T-helper 1 cell treated with Interleukin-12 subunit alpha and Interleukin-12 subunit beta and Interleukin-4 antibody, amounts not matched to agents 30 ng/mL and 1 ng/mL, for 36 hours (primary cell): ENCODE measurements at regions not wholly inside any gene's neighbourhood (a gene's known extent, or its start where the extent isn't known, plus 50 kb on each side); places are given as distances from the start of the nearest gene placed in this dataset.
"Not testable (repeated sequence)": the region's sequence is repeated elsewhere in the genome, so short reads cannot be mapped to it uniquely, and the experiment has no call there.

Source experiments
- intact Hi-C: fragments of 100-400 bp; cut with micrococcal nuclease; formaldehyde crosslinking; loops from one replicate; pipeline ENCODE4 v1.15.1; 2024

DNA sequence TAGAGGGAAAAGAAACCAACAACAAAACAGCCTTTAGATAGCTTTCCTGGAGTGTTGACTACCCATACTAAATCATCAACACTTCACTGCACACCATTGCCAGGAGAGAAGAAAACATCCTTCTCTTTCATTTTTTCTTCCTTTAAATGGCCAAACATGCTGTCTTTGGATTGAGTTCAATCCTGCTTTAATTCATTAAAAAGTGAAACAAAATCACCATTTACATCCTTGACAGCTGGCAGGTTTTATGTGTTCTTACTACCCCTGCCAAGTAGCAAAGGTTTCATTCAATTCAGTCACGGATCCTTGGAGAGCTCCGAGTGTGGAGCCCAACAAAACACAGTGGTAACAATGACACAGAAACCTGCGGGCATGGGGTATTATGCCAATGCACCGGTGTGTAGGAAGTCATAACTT lies 568.3 kb downstream of the ANKRD50 start:
- intact Hi-C loops, result no loop called here

DNA sequence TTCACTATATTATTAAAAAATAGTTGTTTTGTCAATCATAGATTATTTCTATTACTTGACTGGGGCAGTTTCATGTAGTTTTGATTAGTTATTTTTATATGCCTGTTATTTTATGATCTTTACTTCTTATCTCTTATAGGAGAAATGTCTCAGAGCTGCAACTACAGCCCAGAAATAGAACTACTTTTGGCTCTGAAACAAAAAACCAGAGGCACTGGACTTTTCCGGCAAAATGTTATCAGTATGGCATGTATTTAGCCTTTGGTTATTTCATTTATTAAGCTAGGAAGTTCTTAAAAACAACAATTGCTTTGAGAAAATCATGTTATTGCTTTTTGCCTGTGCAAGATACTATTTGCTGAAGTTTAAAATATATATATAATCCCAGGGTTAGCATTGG lies 566.5 kb downstream of the ANKRD50 start:
- intact Hi-C loops, result no loop called here

DNA sequence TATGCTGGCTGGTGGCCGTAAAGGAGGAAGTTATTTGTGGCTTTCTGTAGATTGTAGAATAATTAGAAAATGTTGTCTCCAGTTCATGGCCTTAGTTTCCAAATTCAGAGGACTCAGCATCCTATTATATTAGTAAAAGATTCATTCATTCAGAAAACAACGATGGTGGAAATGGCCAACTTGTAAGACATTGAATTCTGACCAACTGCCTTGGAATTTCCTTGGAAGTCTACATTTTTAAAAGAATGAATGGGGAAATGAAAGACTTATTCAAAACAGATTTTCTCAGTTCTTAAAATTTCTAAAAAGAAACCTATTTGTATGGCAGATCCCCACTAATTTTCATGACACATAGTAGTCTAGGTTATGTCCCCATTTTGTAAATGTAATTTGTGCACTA lies 561.5 kb downstream of the ANKRD50 start:
- intact Hi-C loops, result no loop called here

DNA sequence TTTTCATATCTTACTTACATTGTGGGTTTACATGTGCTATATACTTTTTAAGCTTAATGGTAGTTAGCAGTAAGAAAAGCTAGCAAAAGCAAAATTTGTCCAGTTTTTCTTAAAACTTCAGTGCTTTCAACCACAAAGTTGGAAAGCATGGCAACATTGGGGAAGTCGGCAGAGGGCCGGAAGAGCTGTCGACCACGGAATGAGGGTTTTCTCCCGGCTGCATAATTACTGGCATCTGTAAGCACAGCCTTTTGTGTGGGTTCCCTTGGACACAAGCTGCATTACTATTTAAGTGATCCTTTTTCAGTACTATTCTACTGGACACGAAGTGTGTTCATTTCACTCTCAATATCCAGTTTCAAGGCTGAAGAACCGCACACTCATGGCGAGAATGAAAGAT lies 560.4 kb downstream of the ANKRD50 start:
- intact Hi-C loops, result no loop called here

DNA sequence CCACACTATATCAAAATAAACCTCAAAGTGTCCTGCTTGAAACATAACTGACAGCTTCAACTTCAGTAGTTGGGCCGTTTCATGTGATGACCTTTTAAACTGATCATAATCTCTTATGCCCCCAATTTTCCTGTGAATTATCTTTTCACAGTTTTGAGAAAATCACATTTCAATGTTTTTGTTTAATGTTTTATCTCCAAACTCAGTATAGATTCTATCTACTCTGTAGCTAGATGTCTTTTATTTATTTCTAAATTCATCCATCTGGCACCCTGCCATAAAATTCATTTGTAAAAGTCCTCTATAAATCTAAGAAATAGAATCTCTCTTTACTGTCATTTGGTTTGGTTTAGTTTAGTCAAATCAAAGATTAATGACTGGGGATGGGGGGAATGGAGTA lies 557.3 kb downstream of the ANKRD50 start:
- intact Hi-C loops, result no loop called here

DNA sequence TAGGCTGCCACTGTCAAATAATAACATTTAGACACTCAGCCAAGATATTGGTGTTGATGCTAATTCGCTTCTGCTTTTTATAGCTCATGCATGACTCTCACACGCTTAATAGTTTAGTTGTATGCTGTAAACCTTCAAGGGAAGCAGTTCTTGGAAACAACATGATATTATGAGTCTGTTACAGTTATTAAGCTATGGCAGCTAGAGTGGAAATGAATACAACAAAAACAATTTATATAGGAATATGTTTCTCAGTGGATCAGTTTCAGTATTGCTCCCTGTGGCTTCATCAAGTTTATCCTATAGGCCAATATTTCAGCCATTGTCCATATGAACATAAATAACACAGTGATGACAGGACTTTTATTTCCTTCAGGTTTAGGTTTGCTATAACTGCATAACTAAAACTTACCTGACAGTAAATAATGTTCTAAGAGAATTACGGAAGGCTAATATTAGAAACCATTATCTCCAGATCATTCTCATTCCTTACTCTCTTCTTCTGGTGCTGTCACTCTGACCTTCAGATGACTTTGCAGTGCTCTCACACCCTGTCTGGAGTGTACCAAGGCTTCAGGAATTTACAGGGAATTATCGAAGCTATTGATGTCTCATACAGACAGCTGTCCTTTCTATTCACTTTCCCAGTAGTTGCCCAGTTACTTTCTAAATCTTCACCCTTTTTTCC lies 555.0 kb downstream of the ANKRD50 start:
- intact Hi-C loops, result no loop called here

DNA sequence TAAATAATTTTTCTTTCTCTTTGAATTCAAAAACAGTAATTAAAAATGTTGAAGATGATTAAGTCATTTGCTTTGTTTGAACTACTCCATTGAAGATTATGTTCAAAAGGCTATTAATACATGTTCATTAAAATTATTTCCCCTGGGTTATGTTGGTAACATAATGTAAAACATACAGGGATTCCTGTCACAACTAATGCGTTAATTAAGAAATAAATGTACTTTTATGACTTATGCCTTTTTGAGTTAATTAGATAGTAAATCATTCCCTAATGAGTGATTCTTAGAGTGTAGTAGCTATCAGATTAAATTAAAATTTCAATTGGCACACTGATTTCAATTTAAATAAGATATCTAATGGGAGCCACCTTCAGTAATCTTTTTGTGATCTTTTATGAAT lies 549.1 kb downstream of the ANKRD50 start:
- intact Hi-C loops, result no loop called here

DNA sequence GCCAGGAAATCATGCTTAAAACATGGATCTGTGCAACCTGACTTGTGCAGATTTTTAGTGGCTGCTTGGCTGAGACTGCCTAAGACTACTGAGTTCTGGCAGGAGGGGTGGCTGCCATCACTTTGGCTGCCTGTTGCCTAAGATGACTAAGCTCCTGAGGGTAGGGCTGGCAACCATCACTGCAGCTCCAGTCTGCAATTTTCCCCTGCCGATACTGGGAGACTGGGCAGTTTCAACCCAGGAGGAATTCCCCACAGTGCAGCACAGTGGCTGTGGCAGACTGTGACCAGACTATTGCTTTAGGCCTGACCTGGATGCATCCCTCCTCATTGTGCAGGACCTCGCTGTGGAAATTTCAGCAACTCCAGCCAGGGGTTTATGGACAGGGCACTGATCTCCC lies 544.9 kb downstream of the ANKRD50 start:
- intact Hi-C loops, result no loop called here

DNA sequence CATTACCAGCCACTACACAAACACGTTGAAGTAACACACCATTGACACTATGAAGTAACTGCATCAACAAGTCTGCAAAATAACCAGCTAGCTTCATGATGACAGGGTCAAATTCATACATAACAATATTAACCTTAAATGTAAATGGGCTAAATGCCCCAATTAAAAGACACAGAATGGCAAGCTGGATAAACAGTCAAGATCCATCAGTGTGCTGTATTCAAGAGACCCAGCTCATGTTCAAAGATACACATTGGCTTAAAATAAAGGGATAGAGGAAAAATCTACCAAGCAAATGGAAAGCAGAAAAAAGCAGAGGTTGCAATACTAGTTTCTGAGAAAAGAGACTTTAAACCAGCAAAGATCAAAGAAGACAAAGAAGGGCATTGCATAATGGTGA lies 543.0 kb downstream of the ANKRD50 start:
- intact Hi-C loops, result not testable (repeated sequence)

DNA sequence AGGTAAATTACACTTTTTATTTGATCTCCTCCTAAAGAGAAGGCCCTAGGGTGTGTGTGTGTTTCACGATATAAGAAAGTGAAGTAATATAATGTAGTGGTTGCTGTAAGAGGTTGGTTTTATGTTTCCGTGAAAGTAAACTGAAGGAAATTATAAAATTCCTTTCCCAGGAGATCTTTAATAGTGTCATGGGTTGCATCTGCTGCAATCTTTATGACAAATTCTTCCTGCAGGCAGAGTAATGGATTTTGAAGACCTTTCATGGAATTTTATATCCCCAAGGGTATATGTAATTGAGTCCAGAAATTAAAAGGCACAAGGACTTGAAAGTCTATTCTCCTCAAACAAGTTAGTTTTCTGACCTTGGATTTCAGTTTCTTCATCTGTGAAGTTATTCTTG lies 538.6 kb downstream of the ANKRD50 start:
- intact Hi-C loops, result no loop called here

DNA sequence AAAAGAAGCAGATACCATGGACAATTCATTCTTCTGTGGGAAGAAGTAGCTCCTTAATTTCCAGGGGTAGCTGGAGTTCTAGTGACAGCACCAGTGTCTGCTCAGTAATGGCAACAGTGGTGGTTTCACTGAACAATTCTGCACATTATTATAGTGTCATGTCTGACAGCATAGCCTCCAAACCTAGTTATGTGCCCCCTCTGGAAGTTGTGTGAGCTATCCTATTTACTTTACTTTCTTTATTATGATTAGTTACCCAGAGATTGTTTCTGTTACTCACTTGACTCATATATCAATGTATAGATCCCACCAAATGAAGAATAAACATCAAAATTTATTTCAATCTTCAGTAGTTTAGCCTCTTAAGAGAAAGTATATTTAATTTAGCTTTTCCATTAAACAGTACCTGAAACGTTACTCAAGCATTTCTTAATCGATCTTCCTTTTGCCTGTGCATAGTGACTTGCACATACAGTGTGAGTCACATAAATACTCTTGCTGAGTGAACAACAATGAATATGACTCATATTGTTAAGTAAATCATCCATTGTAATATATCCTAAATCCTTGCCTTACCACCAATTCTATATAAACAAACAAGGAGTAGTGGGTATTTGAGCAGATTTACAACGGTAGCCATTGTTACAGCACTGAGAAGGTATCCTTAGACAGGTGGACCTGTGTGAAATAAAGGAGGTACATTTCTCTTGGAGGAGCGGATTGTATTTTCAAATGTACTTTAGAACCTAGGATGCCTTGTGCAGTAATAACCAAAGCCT lies 534.7 kb downstream of the ANKRD50 start:
- intact Hi-C loops, result no loop called here

DNA sequence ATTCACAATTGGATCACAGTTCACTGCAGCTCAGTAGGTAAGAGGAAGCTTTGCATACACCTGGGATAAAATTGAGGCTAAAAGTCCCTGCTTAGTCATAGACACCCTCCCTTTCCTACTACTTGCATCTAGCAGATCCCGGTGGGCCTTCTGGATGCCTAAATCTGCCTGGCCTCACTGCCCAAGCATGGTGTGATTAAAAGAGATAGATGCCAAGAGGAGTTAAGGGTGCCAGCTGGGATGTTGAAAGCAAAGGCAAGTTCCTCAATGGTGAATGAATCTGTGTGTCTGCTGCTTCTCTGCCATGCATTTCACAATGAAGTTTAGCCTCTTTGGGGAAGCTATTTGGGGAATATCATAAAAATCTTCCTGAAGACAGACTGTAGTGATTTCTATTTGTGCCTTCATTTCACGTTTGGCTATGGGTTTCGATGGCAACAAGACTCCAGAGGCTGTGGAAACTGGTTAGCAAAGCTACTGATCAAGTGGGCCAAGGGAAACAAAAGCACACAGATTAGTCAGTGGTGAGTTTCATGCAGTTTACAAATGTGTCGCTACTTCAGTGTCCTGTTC lies 534.0 kb downstream of the ANKRD50 start:
- intact Hi-C loops, result no loop called here

DNA sequence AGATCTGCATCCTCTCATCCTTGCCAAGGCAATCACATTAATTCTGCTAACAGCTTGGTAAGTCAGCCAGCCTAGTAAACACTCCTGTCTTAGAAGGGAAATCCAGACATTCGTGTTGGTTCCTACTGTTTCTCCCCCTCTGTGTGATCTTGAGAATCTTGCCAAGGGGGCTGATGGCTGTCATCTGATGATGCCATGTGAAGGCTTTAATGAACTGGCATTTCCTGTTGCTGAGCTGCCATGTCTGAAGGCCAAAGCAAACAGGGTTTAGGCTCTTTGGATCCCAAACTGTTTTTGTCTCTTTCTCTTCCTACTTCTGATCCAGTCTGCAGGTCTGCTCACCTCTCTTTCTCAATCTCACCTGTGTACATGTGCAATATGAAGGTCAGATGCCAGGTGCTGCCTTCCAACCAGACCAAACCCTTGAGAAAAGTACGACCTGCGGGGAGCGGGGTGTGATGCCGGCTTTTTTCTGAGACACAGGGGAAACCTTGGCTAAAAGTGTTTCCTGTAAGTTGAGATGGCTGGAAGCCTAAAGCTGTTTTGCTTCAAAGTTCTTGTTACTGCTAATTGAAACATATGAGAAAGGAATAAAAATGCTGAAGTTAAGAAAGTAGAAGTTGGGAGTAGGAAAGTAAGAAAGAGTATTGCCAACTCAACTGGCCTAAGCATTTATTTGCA lies 532.9 kb downstream of the ANKRD50 start:
- intact Hi-C loops, result no loop called here

DNA sequence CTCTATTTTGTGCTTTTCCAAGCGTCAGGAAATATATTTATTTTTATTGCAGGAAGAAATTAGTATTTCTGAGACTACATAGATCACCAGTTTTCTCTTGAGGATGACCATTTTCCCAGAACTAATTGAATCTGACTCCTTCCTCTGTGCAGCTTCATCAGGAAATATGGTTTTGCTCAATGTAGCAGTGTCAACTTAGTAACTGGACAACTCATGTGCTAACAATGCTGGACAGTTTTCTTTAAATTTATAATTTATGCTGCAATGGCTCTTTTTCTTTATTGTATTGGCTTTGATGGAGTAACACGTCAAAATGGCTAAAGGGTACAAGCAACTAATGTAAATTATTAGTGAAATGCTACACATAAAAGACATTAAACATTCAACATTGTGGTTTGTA lies 531.5 kb downstream of the ANKRD50 start:
- intact Hi-C loops, result no loop called here

DNA sequence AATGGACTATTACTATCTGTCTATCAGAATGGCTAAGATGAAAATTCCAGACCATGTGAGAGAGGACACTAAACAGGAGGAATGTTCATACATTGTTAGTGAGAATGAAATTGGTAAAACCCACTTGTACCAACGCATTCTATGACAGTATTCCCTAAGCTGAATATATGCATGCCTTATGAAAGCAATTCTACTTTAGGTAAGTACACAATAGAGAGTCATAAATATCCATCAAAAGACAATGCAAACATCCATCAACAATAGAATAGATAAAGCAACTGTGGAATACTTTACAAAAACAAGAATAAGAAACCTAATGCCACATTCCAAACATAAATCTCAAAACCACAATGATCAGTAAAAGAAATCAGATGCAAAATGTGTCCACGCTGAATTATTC lies 529.3 kb downstream of the ANKRD50 start:
- intact Hi-C loops, result no loop called here

DNA sequence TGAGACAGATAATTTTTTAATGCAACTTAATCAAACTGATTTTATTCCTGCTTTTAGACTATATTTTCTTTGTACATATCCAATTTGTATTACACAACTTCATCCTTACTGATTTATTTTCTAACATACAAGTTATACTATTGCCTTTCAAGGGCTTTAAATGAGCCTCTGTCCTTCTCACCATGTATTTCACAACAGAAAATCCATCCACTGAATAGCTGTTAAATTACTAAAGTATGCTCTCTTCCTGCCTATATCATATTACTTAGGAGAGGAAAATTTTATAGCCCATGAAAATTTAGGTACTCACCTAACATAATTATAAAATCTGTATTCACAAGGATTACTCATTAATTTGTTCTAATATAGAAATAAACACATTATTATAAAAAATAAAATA lies 528.6 kb downstream of the ANKRD50 start:
- intact Hi-C loops, result no loop called here

DNA sequence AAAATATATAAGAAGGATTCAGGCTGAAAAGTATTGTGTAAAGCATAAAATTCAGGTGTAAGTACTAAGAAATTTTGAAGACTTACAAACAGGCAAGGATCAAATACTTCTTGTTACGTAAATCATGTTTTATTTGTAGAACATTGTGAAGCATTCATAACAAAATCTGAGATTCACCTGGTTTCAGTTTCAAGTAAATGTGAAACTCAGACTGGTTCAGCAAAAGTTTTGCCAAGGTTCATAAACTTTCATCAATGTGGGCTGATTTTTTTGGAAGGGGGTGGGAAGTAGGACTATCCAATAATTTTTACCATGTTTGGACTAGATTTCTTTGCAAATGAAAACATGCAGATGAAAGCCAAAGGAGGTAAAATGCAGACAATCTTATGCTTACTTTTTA lies 527.7 kb downstream of the ANKRD50 start:
- intact Hi-C loops, result no loop called here

DNA sequence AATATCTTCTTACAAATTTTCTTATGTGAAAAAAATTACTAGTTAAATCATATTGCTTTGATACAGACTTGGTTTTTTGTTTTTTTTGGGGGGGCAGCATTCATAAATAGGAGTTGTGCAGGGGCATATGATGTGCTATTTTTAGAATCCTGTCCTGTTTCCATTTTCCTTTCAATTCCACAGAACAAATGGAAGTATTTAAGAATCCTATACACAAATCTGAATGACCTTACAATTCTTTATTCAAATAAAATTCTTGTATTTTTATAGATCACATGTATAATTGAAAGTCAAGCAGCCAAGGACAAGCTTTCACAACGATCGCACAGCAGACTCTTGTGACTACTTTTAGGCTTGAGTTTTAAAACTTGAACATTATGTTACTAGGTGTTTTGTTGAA lies 523.9 kb downstream of the ANKRD50 start:
- intact Hi-C loops, result no loop called here

DNA sequence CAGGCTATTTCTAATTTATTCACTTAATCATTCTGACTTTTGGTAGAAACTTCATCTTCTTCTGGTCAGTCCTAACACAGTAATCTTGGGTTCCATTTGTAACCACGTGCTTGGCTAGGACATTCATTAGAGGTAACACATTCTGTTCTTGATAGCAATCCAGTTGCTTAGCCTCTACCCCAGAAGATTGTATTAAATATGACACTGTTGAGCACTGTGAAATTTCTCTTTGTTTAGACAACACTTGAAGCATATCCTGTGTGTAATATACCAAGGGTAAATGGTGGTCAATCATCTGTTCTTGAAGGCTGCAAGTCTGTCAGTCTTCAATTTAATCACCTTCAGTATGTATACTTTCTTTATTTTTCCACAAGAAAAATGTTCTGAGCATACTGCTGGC lies 523.0 kb downstream of the ANKRD50 start:
- intact Hi-C loops, result no loop called here

DNA sequence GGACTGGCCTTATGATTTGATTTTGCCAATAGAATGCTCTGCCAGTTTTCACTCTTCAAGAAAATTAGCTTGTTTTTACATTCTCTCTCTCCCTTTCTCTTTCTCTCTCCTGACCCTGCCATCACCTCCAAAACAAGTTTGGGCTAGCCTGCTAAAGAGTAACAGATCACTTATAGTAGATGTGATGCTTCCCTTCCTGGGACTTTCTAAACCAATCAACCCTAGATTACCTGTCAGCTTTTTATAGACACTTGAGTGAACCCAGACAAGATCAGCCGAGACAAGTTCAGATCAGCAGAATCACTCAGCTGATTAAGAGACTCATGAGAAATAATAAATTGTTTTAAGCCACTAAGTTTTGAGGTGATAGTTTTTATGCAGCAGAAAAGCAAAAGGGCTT lies 521.2 kb downstream of the ANKRD50 start:
- intact Hi-C loops, result no loop called here

DNA sequence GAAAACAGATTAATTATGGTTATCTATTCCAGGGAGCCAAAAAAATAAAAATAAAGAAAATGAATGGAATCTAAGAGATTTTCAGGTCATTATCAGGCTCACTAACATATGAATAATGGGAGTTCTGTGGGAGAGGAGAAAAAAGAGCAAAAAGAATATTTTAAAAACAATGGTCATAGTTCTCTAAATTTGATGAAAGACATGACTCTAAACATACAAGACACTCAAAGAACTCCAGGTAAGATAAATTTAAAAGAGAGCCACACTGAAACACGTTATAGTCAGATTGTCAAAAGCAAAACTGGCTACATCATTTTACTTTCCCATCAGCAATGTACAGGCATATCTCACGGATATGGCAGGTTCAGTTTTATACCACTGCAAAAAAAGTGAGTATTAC lies 520.0 kb downstream of the ANKRD50 start:
- intact Hi-C loops, result no loop called here

DNA sequence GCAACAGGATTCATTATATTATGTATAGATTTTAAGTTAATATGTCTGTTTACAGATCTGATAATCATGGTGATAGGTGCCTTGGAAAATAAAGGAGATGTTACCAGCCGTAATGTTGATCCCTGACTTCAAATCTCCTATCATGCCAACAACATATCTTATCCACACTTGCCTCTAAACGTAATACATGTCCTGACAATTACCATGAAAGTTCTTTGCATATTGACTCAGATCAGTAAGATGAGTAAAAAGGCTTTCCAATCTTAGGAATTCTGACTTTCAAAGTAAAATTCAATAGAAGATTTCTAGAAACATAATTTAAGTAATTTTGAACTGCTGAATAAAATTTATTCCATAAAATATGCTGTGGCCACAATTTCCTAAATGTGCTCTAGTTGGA lies 513.3 kb downstream of the ANKRD50 start:
- intact Hi-C loops, result no loop called here
